ENCODE measurements at regions not wholly inside any gene's neighbourhood (a gene's known extent, or its start where the extent isn't known, plus 50 kb on each side); places are given as distances from the start of the nearest gene placed in this dataset.

GRCh38 chr4:157444014-157444413 is 223.5 kb downstream of the GRIA2 start:
- TF ChIP-seq POLR2A (IDR thresholded peaks at IDR 0.05) (no peak), CTCF (IDR thresholded peaks at IDR 0.05 in 4 of 5, conservative IDR thresholded peaks at IDR 0.05 in 1 of 5) (no peak)
